ENCODE measurements at regions not wholly inside any gene's neighbourhood (a gene's known extent, or its start where the extent isn't known, plus 50 kb on each side); places are given as distances from the start of the nearest gene placed in this dataset.

GRCh38 chr9:119092125-119092524 lies 277.1 kb downstream of the BRINP1 start:
- no peak for DNase-seq (ENCODE audit: extremely low read depth, low read depth)
- TF ChIP-seq CTCF (IDR thresholded peaks at IDR 0.05; ENCODE audit: low read depth, low read length), result no peak

GRCh38 chr9:119094086-119094485 lies 275.1 kb downstream of the BRINP1 start:
- DNase-seq (ENCODE audit: extremely low read depth, low read depth), result no peak
- TF ChIP-seq CTCF (IDR thresholded peaks at IDR 0.05; ENCODE audit: low read depth, low read length), result no peak

GRCh38 chr9:119095072-119095471 lies 274.2 kb downstream of the BRINP1 start:
- no peak for DNase-seq (ENCODE audit: extremely low read depth, low read depth)
- TF ChIP-seq CTCF (IDR thresholded peaks at IDR 0.05; ENCODE audit: low read depth, low read length), result no peak

GRCh38 chr9:119101048-119101447 lies 268.2 kb downstream of the BRINP1 start:
- DNase-seq (ENCODE audit: extremely low read depth, low read depth), result no peak
- no peak for TF ChIP-seq CTCF (IDR thresholded peaks at IDR 0.05; ENCODE audit: low read depth, low read length)

- TF ChIP-seq CTCF (IDR thresholded peaks at IDR 0.05; ENCODE audit: low read depth, low read length), result no peak
These were observed 254.6 kb downstream of the BRINP1 start for GRCh38 chr9:119114681-119115080.

More at GRCh38 chr9:119114681-119115080, 254.6 kb downstream of the BRINP1 start:
- no peak for DNase-seq (ENCODE audit: extremely low read depth, low read depth)

All from AG09319 (cell line).